COLO829 (cell line): ENCODE measurements at regions not wholly inside any gene's neighbourhood (a gene's known extent, or its start where the extent isn't known, plus 50 kb on each side); places are given as distances from the start of the nearest gene placed in this dataset.
A peak's percentile ranks its signal among the peaks of the same experiment; 100 is the strongest.

ENCODE experiments used
- DNase-seq: peaks from one replicate; pipeline ENCODE4 v3.0.0; 2012; ENCODE audit warnings: low spot score

GRCh38 chr7:95718577-95719410 is 53.6 kb upstream of the DYNC1I1 start:
- peak; percentile 64 for DNase-seq

GRCh38 chr7:95716357-95717122 is 55.8 kb upstream of the DYNC1I1 start:
- peak; percentile 94 for DNase-seq

- no peak for DNase-seq
Observed at GRCh38 chr7:95715274-95715673, 57.1 kb upstream of the DYNC1I1 start.

GRCh38 chr7:95710711-95711110 is 61.6 kb upstream of the DYNC1I1 start:
- peak; percentile 42 for DNase-seq

- no peak for DNase-seq
Observed at GRCh38 chr7:95700917-95701316, 71.4 kb upstream of the DYNC1I1 start.

GRCh38 chr7:95694334-95694733 is 78.0 kb upstream of the DYNC1I1 start:
- no peak for DNase-seq

GRCh38 chr7:95693551-95694333 is 78.6 kb upstream of the DYNC1I1 start:
- no peak for DNase-seq

- DNase-seq: no peak
Observed at GRCh38 chr7:95691464-95691863, 80.9 kb upstream of the DYNC1I1 start.

- DNase-seq: peak; percentile 48
Observed at GRCh38 chr7:95690367-95690947, 81.9 kb upstream of the DYNC1I1 start.

- no peak for DNase-seq
Observed at GRCh38 chr7:95688931-95689495, 83.3 kb upstream of the DYNC1I1 start.

GRCh38 chr7:95687759-95688343 is 84.5 kb upstream of the DYNC1I1 start:
- peak; percentile 28 for DNase-seq

- peak; percentile 45 for DNase-seq
Observed at GRCh38 chr7:95686109-95686508, 86.2 kb upstream of the DYNC1I1 start.

- no peak for DNase-seq
Observed at GRCh38 chr7:95684505-95684904, 87.8 kb upstream of the DYNC1I1 start.

GRCh38 chr7:95684037-95684436 is 87.7 kb upstream of the PDK4 start:
- peak; percentile 40 for DNase-seq

GRCh38 chr7:95682913-95683312 is 86.6 kb upstream of the PDK4 start:
- DNase-seq: no peak

- DNase-seq: no peak
Observed at GRCh38 chr7:95676691-95677090, 80.4 kb upstream of the PDK4 start.

- no peak for DNase-seq
Observed at GRCh38 chr7:95675632-95676031, 79.3 kb upstream of the PDK4 start.

GRCh38 chr7:95675016-95675415 is 78.7 kb upstream of the PDK4 start:
- DNase-seq: no peak

GRCh38 chr7:95674101-95674500 is 77.8 kb upstream of the PDK4 start:
- DNase-seq: no peak

- no peak for DNase-seq
Observed at GRCh38 chr7:95672434-95672833, 76.1 kb upstream of the PDK4 start.

- no peak for DNase-seq
Observed at GRCh38 chr7:95669513-95669912, 73.2 kb upstream of the PDK4 start.
